Brain microvascular endothelial cell (primary cell): ENCODE measurements at regions not wholly inside any gene's neighbourhood (a gene's known extent, or its start where the extent isn't known, plus 50 kb on each side); places are given as distances from the start of the nearest gene placed in this dataset.
"Not testable (repeated sequence)": the region's sequence is repeated elsewhere in the genome, so short reads cannot be mapped to it uniquely, and the experiment has no call there.

Source experiments
- DNase-seq: peaks from one replicate; pipeline ENCODE4 v3.0.0-alpha.2; 2020
- H3K27ac ChIP-seq: fragments of 250-450 bp; sonication (Bioruptor Pico); 2 replicates; pipeline ENCODE4 v1.5.1; 2020; ENCODE audit warnings: mild to moderate bottlenecking, moderate library complexity
- H3K27me3 ChIP-seq: fragments of 250-450 bp; sonication (Bioruptor Pico); replicated peaks from 2 replicates; pipeline ENCODE4 v1.5.1; 2020; ENCODE audit warnings: mild to moderate bottlenecking
- H3K36me3 ChIP-seq: fragments of 250-450 bp; sonication (Bioruptor Pico); replicated peaks from 2 replicates; pipeline ENCODE4 v1.5.1; 2020; ENCODE audit warnings: mild to moderate bottlenecking
- H3K4me3 ChIP-seq: 2 replicates; pipeline ENCODE4 v1.5.1; 2011; ENCODE audit warnings: low read depth, mild to moderate bottlenecking, control low read depth, low read length, moderate library complexity
- CTCF ChIP-seq: IDR thresholded peaks from 2 replicates; pipeline ENCODE4 v1.5.1; 2011; ENCODE audit warnings: low read depth, mild to moderate bottlenecking, moderate library complexity, low read length, control low read depth, inconsistent platforms; ENCODE audit errors: missing control alignments
- in situ Hi-C: cut with HindIII; loops from 2 replicates; pipeline ENCODE4 v1.10.0; 2017; ENCODE audit warnings: low sequenced_read_pairs, low pct_ligation_motif_present

DNA sequence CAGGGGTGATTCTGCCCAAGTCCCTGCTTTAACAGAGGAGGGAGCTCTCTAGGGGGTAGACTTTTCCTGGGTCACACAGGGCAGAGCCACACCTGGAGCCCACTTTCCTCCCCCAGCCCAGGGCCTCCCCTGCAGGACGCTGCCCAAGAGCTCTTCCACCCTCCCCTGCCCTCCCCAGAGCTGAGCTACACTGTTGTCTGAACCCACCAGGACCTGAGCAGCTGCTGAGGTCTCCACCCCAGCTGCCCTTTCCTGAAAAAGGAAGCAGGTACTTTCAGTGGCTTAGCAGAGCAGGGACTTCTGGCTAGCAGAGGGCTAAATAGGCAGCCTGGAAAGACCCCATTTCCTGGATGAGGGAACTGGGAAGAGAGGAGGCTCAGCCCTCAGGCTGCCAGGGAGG is 169.3 kb upstream of the ETV3 start:
- H3K36me3 ChIP-seq: no peaks in the 10 kb centered on the region
- H3K27ac ChIP-seq: no peak overlapping the region
- no peak overlapping the region for H3K4me3 ChIP-seq
- in situ Hi-C loops: no loop called here
- no peak for DNase-seq
- no peaks in the 10 kb centered on the region for H3K27me3 ChIP-seq
- TF ChIP-seq CTCF: no peak

GRCh38 chr1:157306896-157307295 is 168.7 kb upstream of the ETV3 start:
- no peak for DNase-seq
- H3K27me3 ChIP-seq: no peaks in the 10 kb centered on the region
- no peaks in the 10 kb centered on the region for H3K36me3 ChIP-seq
- H3K4me3 ChIP-seq: no peak overlapping the region
- no peak overlapping the region for H3K27ac ChIP-seq
- TF ChIP-seq CTCF: no peak
- in situ Hi-C loops: no loop called here

DNA sequence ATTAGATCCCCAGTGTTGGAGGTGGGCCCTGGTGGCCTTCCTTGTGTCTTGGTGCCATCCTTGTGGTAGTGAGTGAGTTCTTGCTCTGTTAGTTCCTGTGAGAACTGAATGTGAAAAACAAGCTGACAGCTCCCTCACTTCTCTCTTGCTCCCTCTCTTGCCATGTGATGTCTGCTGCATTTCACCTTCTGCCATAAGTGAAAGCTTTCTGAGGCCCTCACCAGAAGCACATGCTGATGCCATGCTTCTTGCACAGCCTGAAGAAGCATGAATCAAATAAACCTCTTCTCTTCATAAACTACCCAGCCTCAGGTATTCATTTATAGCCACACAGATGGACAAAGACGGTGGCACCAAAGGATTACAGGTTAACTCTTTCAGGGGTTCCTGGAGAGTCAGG is 166.1 kb upstream of the ETV3 start:
- no peak for DNase-seq
- no peak for TF ChIP-seq CTCF
- Histone ChIP-seq H3K4me3 (no peak overlapping the region), H3K36me3 (no peaks in the 10 kb centered on the region), H3K27me3 (no peaks in the 10 kb centered on the region), H3K27ac (no peak overlapping the region)
- in situ Hi-C loops: no loop called here

GRCh38 chr1:157302724-157303123 is 164.5 kb upstream of the ETV3 start:
- DNase-seq: no peak
- in situ Hi-C loops: no loop called here
- no peaks in the 10 kb centered on the region for H3K36me3 ChIP-seq
- H3K27me3 ChIP-seq: no peaks in the 10 kb centered on the region
- H3K27ac ChIP-seq: no peak overlapping the region
- no peak for TF ChIP-seq CTCF
- no peak overlapping the region for H3K4me3 ChIP-seq

GRCh38 chr1:157302199-157302497 is 164.0 kb upstream of the ETV3 start:
- H3K36me3 ChIP-seq: no peaks in the 10 kb centered on the region
- H3K27ac ChIP-seq: no peak overlapping the region
- in situ Hi-C loops: no loop called here
- no peak for TF ChIP-seq CTCF
- no peak for DNase-seq
- H3K4me3 ChIP-seq: no peak overlapping the region
- no peaks in the 10 kb centered on the region for H3K27me3 ChIP-seq

- no peak for TF ChIP-seq CTCF
- Histone ChIP-seq H3K36me3 (no peaks in the 10 kb centered on the region), H3K4me3 (no peak overlapping the region), H3K27me3 (no peaks in the 10 kb centered on the region), H3K27ac (no peak overlapping the region)
- in situ Hi-C loops: no loop called here
- no peak for DNase-seq
These were observed 163.4 kb upstream of the ETV3 start for GRCh38 chr1:157301477-157302198.

GRCh38 chr1:157294387-157295145 is 156.4 kb upstream of the ETV3 start:
- H3K27ac ChIP-seq, H3K36me3 ChIP-seq, in situ Hi-C loops, DNase-seq, H3K4me3 ChIP-seq, H3K27me3 ChIP-seq: not testable (repeated sequence)
